22Rv1 (cell line): ENCODE measurements at regions not wholly inside any gene's neighbourhood (a gene's known extent, or its start where the extent isn't known, plus 50 kb on each side); places are given as distances from the start of the nearest gene placed in this dataset.

Experiments used
- ZFX ChIP-seq: fragments of 450-650 bp; IDR thresholded peaks from 2 replicates; pipeline ENCODE4 v1.6.1; 2017; ENCODE audit warnings: antibody characterized with exemption, borderline replicate concordance
- TF ChIP-seq, protein P1 (sequence below): fragments of 450-650 bp; IDR thresholded peaks from 2 replicates; pipeline ENCODE4 v1.5.1; 2017; ENCODE audit warnings: mild to moderate bottlenecking

GRCh38 chr6:22921828-22922227 is 352.5 kb downstream of the HDGFL1 start:
- TF ChIP-seq, protein P1, sequence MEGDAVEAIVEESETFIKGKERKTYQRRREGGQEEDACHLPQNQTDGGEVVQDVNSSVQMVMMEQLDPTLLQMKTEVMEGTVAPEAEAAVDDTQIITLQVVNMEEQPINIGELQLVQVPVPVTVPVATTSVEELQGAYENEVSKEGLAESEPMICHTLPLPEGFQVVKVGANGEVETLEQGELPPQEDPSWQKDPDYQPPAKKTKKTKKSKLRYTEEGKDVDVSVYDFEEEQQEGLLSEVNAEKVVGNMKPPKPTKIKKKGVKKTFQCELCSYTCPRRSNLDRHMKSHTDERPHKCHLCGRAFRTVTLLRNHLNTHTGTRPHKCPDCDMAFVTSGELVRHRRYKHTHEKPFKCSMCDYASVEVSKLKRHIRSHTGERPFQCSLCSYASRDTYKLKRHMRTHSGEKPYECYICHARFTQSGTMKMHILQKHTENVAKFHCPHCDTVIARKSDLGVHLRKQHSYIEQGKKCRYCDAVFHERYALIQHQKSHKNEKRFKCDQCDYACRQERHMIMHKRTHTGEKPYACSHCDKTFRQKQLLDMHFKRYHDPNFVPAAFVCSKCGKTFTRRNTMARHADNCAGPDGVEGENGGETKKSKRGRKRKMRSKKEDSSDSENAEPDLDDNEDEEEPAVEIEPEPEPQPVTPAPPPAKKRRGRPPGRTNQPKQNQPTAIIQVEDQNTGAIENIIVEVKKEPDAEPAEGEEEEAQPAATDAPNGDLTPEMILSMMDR = no peak
- no peak for TF ChIP-seq ZFX
